Glutamatergic neuron (in vitro differentiated cells): ENCODE measurements at regions not wholly inside any gene's neighbourhood (a gene's known extent, or its start where the extent isn't known, plus 50 kb on each side); places are given as distances from the start of the nearest gene placed in this dataset.

ENCODE experiments used
- DNase-seq: peaks from one replicate; pipeline ENCODE4 v3.0.0; 2022
- H3K27ac Mint-ChIP-seq: one replicate; pipeline ENCODE4 v1.8.0; 2020; ENCODE audit warnings: mild to moderate bottlenecking, mixed read lengths, inconsistent platforms; ENCODE audit not compliant: unreplicated experiment
- H3K27me3 Mint-ChIP-seq: one replicate; pipeline ENCODE4 v1.8.0; 2020; ENCODE audit warnings: mild to moderate bottlenecking, moderate library complexity, mixed read lengths, inconsistent platforms; ENCODE audit not compliant: unreplicated experiment
- H3K36me3 Mint-ChIP-seq: one replicate; pipeline ENCODE4 v1.8.0; 2020; ENCODE audit warnings: mild to moderate bottlenecking, mixed read lengths, inconsistent platforms; ENCODE audit not compliant: unreplicated experiment
- H3K4me1 Mint-ChIP-seq: one replicate; pipeline ENCODE4 v1.8.0; 2020; ENCODE audit warnings: mild to moderate bottlenecking, low read depth, mixed read lengths, inconsistent platforms; ENCODE audit not compliant: unreplicated experiment
- H3K4me3 Mint-ChIP-seq: one replicate; pipeline ENCODE4 v1.8.0; 2020; ENCODE audit warnings: mild to moderate bottlenecking, mixed read lengths, inconsistent platforms; ENCODE audit not compliant: unreplicated experiment
- H3K9me3 Mint-ChIP-seq: one replicate; pipeline ENCODE4 v1.8.0; 2020; ENCODE audit warnings: mild to moderate bottlenecking, moderate library complexity, mixed read lengths, inconsistent platforms; ENCODE audit not compliant: unreplicated experiment
- TF ChIP-seq, protein P1 (sequence below): fragments of 200-600 bp; sonication (generic); IDR thresholded peaks from one replicate; pipeline ENCODE4 v1.5.0; 2021; ENCODE audit not compliant: partially characterized antibody, unreplicated experiment

DNA sequence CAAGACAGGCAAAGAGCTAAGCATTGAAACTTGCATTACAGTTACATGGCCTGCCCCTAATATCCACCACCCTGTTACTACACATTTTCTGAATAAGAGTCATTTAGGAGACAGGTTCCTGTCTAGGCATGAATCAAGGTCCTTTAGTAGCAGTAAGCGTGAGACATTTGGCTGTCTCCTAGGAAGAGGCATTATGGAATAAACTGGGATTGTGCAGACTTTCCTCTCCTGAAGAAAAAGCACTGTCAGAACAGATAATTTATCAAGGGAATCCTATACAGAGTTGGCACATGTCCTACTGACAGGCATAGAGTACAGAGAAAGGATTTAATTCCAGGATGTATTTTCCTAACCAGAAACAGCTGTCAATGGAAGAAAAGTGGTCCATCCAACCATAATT, 111.9 kb downstream of the INHBA start:
- TF ChIP-seq, protein P1, sequence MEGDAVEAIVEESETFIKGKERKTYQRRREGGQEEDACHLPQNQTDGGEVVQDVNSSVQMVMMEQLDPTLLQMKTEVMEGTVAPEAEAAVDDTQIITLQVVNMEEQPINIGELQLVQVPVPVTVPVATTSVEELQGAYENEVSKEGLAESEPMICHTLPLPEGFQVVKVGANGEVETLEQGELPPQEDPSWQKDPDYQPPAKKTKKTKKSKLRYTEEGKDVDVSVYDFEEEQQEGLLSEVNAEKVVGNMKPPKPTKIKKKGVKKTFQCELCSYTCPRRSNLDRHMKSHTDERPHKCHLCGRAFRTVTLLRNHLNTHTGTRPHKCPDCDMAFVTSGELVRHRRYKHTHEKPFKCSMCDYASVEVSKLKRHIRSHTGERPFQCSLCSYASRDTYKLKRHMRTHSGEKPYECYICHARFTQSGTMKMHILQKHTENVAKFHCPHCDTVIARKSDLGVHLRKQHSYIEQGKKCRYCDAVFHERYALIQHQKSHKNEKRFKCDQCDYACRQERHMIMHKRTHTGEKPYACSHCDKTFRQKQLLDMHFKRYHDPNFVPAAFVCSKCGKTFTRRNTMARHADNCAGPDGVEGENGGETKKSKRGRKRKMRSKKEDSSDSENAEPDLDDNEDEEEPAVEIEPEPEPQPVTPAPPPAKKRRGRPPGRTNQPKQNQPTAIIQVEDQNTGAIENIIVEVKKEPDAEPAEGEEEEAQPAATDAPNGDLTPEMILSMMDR: no peak
- Mint-ChIP-seq H3K36me3 (no peaks in the 10 kb centered on the region), H3K27me3 (no peaks in the 10 kb centered on the region), H3K27ac (no peak overlapping the region), H3K4me1 (no peaks in the 10 kb centered on the region), H3K4me3 (no peak overlapping the region), H3K9me3 (no peaks in the 10 kb centered on the region)
- DNase-seq: no peak

DNA sequence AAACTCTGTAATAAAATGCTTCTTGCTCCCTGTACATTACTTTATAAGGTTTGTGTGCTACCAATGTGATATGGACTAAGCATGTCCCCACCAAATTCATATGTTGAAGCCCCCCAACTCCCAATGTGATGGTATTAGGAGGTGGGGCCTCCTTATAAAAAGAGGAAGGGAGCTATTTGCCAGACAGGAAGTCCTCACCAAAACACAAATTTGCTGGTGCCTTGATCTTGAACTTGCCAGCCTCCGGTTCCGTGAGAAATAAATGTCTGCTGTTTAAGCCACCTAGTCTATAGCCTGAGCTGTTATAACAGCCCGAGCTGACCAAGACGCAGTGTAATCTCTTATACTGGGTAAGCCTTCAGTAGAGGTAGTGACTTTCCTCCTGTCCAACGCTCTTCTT, 114.5 kb downstream of the INHBA start:
- TF ChIP-seq, protein P1: no peak
- Mint-ChIP-seq H3K36me3 (no peaks in the 10 kb centered on the region), H3K4me1 (no peaks in the 10 kb centered on the region), H3K4me3 (no peak overlapping the region), H3K9me3 (no peaks in the 10 kb centered on the region), H3K27me3 (no peaks in the 10 kb centered on the region), H3K27ac (no peak overlapping the region)
- DNase-seq: no peak

DNA sequence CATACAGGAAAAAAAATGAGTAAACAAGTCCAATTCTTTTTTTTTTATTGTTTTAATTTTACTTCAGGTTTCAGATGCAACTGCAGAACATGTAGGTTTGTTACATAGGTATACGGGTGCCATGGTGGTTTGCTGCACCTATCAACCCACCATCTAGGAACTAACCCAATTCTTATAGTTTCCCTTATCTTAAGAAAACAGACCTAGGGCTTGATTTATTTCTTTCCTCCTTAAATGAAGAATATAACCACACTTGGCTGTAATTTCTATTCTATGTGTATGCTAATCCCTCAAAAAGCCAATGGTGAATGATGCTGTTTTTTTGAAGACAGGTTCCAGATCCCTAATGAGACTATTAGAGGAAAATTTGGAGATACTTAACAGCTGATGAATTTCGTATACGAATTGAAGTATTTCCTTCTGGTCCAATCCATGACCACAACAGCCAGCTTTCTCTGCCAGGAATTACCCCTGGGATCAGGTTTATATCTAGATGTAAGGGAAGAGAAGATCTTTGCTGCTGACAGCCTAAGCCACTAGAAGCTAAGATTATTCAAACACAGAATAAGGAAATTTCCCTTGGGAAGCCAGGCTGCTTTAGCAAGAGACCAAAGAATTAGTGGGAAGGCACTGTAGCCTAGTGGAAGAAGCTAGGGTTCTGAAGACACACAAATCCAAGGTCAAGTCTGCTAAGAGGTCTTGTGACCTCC, 115.8 kb downstream of the INHBA start:
- Mint-ChIP-seq H3K4me1 (no peaks in the 10 kb centered on the region), H3K27ac (no peak overlapping the region)
- TF ChIP-seq, protein P1: no peak

DNA sequence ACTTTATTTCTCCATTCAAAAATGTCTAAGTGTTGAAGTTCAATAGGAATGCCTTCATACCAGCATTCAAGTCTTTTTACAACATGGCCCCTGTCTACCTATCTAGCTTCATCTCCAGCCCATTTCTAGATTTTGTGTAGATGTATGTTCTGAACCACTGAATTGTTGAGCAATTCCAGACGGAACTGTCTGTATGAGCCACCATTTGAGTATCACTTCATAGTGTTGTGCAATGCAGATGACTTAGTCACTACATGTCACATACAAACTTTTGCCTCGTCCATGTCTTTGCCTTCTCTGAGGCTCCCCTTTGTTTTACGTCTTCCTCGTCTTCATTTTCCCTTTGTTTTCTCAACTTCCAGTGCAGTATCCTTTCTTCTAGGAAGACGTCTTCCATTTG, 118.1 kb downstream of the INHBA start:
- H3K4me3 Mint-ChIP-seq: no peak overlapping the region
- peaks cover 2% of the 10 kb centered on the region for H3K27me3 Mint-ChIP-seq
- no peak overlapping the region for H3K27ac Mint-ChIP-seq
- H3K36me3 Mint-ChIP-seq: no peaks in the 10 kb centered on the region
- DNase-seq: no peak
- H3K9me3 Mint-ChIP-seq: no peaks in the 10 kb centered on the region
- TF ChIP-seq, protein P1: no peak
- H3K4me1 Mint-ChIP-seq: no peaks in the 10 kb centered on the region

More for the DNA sequence above, 115.8 kb downstream of the INHBA start:
- DNase-seq: no peak
- Mint-ChIP-seq H3K36me3 (no peaks in the 10 kb centered on the region), H3K27me3 (no peaks in the 10 kb centered on the region), H3K4me3 (no peak overlapping the region), H3K9me3 (no peaks in the 10 kb centered on the region)

DNA sequence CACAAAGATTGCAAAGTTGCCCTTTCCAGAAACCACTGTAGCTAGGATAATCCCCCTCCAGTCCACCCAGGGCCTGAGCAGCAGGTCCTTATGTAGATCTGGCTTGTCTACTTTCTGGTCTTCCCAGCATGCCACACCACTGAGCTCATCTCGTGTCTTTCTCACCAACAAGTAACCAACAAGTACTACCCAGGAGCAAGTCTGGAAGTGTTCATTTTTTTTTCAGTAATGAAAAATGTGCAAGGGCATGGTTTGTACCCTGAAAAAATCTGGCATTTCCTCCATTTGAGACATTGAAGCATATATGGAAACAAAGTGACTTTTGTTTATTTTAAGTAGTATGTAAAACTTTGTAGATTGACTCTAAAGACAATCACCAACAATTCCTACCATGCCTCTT, 120.8 kb downstream of the INHBA start:
- Mint-ChIP-seq H3K9me3 (no peaks in the 10 kb centered on the region), H3K36me3 (no peaks in the 10 kb centered on the region), H3K27ac (no peak overlapping the region), H3K27me3 (peaks cover 2% of the 10 kb centered on the region), H3K4me1 (no peaks in the 10 kb centered on the region), H3K4me3 (no peak overlapping the region)
- TF ChIP-seq, protein P1: no peak
- no peak for DNase-seq
